Central memory CD8-positive, alpha-beta T cell (primary cell): ENCODE measurements at regions not wholly inside any gene's neighbourhood (a gene's known extent, or its start where the extent isn't known, plus 50 kb on each side); places are given as distances from the start of the nearest gene placed in this dataset.

ENCODE experiments used
- ATAC-seq: fragments of 150-1000 bp; cut with Tn5 transposase; replicated peaks from 2 replicates; pipeline ENCODE4 v1.10.0; 2022; ENCODE audit warnings: mild to moderate bottlenecking, moderate FRiP score, moderate number of reproducible peaks; ENCODE audit not compliant: poor library complexity, severe bottlenecking; ENCODE audit errors: extremely low read depth
- DNase-seq, 2 donors: peaks; one replicate each; pipeline ENCODE4 v3.0.0; 2021; ENCODE audit warnings: low spot score in 2 of 2
- H3K27ac Mint-ChIP-seq: one replicate; pipeline ENCODE4 v1.8.0; 2022; ENCODE audit warnings: low read depth, mild to moderate bottlenecking, moderate library complexity, mixed read lengths
- H3K27me3 Mint-ChIP-seq: one replicate; pipeline ENCODE4 v1.8.0; 2022; ENCODE audit warnings: mixed read lengths
- H3K36me3 Mint-ChIP-seq: one replicate; pipeline ENCODE4 v1.8.0; 2022; ENCODE audit warnings: mild to moderate bottlenecking, moderate library complexity, mixed read lengths; ENCODE audit not compliant: insufficient read depth
- H3K4me1 Mint-ChIP-seq: one replicate; pipeline ENCODE4 v1.8.0; 2022; ENCODE audit warnings: mixed read lengths
- H3K4me3 Mint-ChIP-seq: one replicate; pipeline ENCODE4 v1.8.0; 2022; ENCODE audit warnings: mild to moderate bottlenecking, moderate library complexity, mixed read lengths
- H3K9me3 Mint-ChIP-seq: one replicate; pipeline ENCODE4 v1.8.0; 2022; ENCODE audit warnings: mixed read lengths

DNA sequence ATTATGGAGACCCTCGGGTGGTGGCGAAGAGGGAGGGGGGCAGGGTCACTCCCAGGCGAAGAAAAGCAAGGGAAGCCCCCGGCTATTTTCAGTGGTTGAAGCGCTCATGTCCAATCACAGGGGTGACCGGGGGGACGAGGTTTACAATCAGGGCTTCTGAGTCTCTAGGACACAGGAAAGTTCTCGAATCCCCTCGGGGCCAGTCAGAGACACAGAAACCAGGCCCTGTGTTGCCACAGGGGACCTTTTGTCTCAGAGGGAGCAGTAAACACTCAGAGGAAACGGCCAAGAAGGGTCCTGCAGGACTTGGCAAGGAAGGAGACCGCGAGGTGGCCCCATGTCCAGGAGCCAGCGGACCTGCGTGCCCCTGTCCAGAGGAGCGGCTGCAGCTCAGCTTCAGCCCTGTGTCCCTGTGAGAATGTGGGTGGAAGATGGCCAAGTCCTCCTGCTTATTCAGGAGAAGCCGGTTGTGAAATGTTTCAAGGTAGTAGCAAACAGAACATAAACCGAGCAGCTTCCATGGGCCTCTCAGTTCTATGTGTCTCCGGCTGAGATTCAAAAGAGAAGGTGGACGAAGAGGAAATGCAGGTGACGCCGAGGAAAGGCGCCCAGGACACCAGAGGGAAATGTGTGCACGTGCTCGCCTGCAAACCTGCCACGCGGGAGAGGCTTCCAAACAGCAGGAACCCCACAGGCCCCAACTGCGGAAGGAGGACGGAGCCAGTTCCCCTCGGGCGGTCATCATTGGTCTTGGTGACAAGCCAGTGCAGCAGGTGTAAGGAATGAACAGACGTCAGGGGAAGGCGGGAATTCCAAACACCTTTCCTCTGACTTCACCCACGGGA, 357.6 kb downstream of the BRD1 start:
- no peaks in the 10 kb centered on the region for H3K4me1 Mint-ChIP-seq
- DNase-seq (no peak), ATAC-seq (no peak)
- peaks cover 48% of the 10 kb centered on the region for H3K27me3 Mint-ChIP-seq
- no peak overlapping the region for H3K4me3 Mint-ChIP-seq
- H3K9me3 Mint-ChIP-seq: no peaks in the 10 kb centered on the region
- peaks cover 2% of the 10 kb centered on the region for H3K36me3 Mint-ChIP-seq
- H3K27ac Mint-ChIP-seq: no peak overlapping the region

DNA sequence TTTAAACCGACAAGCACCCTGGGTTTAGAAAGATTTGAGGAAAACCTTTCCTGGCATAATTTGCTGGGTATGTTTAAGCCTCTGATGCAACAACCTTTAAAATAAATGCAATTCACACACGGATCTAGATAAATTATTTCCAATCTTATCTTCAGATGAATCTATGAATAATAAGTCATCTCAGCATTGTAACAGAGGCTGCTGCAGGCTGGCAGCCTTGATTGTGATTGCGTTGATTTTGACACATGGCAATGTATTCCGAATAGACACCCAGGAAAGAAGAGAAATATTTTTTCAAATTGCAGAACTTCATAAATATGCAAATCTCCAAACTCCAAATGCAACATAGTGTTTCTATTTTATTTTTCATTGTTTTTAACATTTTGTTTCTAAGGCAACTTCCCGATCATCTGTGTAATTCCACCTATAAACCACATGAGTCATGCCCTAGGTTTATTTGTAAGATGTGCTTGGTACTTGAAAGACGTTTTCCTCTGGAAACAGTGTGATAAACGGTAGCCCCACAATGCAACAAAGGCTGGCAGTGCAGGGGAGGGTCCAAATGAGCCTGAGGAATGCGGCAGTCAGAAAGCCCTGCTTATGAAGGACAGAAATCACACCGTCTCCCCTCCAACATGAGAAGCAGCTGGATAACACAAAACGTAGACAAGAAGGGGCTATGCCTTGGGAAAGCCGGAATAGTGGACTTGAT, 359.0 kb downstream of the BRD1 start:
- H3K27ac Mint-ChIP-seq: no peak overlapping the region
- no peaks in the 10 kb centered on the region for H3K4me1 Mint-ChIP-seq
- peaks cover 38% of the 10 kb centered on the region for H3K27me3 Mint-ChIP-seq
- no peak for ATAC-seq
- no peak for DNase-seq
- H3K4me3 Mint-ChIP-seq: no peak overlapping the region
- no peaks in the 10 kb centered on the region for H3K9me3 Mint-ChIP-seq
- peaks cover 2% of the 10 kb centered on the region for H3K36me3 Mint-ChIP-seq

DNA sequence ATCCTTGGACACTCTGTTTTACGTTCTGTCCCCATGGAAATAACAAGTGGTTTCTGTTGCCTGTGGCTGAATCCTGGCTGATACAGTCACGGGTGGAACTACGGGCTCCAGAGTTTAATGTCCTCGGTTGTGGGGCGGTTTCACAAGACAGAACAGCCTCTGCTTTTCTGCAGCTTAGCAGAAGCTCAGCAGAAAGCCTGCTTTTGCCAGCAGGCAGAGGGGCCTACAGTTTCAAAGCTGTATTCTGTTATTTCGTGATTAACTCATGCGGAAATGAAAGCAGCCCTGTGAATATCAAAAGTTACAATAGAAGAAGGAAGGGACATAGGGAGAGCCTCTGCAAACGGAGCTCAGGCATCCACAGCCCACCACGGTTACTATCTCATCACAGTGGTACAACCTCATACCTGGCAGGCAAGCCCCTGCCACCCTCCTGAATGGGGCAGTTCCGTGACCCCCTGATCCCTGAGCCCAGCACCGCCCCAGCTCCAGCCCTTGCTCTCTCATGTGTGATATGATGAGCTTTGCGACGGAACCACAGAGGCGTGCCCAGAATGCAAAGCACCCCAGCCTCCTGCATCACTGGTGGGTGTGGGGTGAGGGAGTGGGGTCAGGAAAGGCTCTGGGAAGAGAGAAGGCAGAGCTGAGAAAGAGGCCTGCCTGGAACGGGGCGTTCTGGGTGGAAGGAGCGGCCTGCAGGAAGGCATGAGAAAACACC, 360.6 kb downstream of the BRD1 start:
- no peak overlapping the region for H3K4me3 Mint-ChIP-seq
- DNase-seq: no peak
- H3K4me1 Mint-ChIP-seq: no peaks in the 10 kb centered on the region
- H3K9me3 Mint-ChIP-seq: no peaks in the 10 kb centered on the region
- H3K27me3 Mint-ChIP-seq: peaks cover 34% of the 10 kb centered on the region
- H3K27ac Mint-ChIP-seq: no peak overlapping the region
- ATAC-seq: no peak
- H3K36me3 Mint-ChIP-seq: no peaks in the 10 kb centered on the region

DNA sequence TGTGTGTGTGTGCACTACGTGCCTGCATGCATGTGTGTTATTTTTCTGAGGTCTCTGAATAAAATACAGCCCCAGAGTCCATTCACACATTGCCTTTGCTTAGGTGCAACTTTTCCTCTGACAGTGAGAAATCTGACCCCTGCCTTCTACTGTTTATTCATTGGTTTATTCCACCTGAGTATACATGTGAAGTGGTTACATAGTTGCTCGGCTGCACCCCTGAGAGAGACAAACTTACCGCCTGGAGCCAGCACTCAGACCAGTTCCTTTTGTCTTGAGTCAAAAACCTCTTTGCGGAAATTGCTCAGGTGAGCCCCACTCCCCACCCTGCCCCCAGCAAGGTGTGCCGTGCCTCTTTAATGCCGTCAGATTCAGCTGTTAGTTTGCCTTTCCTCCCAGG, 363.6 kb downstream of the BRD1 start:
- no peak overlapping the region for H3K27ac Mint-ChIP-seq
- H3K27me3 Mint-ChIP-seq: peaks cover 27% of the 10 kb centered on the region
- H3K4me1 Mint-ChIP-seq: no peaks in the 10 kb centered on the region
- no peaks in the 10 kb centered on the region for H3K36me3 Mint-ChIP-seq
- no peaks in the 10 kb centered on the region for H3K9me3 Mint-ChIP-seq
- DNase-seq (no peak), ATAC-seq (no peak)
- H3K4me3 Mint-ChIP-seq: no peak overlapping the region

DNA sequence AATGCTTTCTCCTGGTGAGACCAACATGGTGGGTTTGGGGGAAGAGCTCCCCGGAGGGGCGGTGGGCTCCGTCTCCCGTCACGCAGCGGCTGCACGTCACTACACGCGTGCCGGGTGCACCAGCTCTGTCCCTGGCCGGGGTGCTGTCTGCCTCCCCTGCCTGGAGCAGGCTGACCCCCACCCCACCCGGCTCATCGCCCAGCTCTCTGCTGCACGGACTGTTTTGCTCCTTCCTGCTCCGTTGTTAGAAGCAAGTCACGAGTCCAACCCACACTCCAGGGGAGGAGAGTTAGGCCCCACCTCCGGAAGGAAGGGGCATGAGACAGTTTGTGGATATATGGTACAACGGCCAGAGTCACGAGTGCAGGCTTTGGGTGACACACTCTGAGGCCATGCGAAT, 364.9 kb downstream of the BRD1 start:
- DNase-seq (no peak), ATAC-seq (no peak)
- Mint-ChIP-seq H3K4me3 (no peak overlapping the region), H3K27ac (no peak overlapping the region), H3K4me1 (no peaks in the 10 kb centered on the region), H3K27me3 (peaks cover 15% of the 10 kb centered on the region), H3K36me3 (no peaks in the 10 kb centered on the region), H3K9me3 (no peaks in the 10 kb centered on the region)

DNA sequence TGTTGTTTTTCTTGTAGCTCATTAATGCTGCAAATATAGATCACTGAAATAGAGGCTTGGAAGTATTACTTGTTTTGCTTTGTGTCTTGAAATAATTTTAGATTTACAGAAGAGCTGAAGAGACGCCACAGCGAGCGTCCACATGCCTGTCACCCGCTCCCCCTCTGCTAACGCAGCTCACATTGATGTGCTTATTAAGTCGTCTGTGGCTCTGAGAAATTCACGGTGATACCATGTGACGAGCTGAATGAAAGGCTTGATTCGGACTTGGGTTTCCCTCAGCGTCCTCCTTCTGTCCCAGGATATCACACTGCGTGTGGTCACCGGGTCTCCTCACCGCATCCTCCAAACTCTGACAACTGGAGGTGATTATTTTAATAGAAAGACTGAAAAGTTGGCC, 365.4 kb downstream of the BRD1 start:
- no peaks in the 10 kb centered on the region for H3K4me1 Mint-ChIP-seq

DNA sequence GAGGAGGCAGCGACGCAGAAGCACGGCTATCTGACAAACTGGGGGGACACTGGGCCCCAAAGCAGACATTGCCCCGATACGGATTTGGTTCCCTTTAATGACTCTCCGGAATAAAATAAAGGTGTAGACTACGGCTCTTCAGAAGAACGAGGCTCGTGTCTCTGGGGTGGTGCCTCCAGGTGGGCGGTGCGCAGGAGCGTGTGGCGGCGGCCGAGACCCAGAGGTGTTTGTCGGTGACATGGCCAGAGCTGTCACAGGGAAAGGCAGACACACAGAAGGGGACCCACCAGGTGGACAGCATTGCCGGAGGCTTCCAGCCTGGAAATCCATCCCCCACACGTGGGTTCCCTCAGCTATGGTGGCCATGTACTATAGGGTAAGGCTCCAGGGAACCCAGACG, 366.0 kb downstream of the BRD1 start:
- H3K27me3 Mint-ChIP-seq: peaks cover 15% of the 10 kb centered on the region
- no peaks in the 10 kb centered on the region for H3K4me1 Mint-ChIP-seq
- no peaks in the 10 kb centered on the region for H3K36me3 Mint-ChIP-seq
- no peaks in the 10 kb centered on the region for H3K9me3 Mint-ChIP-seq
- no peak for ATAC-seq
- no peak overlapping the region for H3K4me3 Mint-ChIP-seq
- DNase-seq: no peak
- H3K27ac Mint-ChIP-seq: no peak overlapping the region

More for the DNA sequence above, 365.4 kb downstream of the BRD1 start:
- DNase-seq (no peak), ATAC-seq (no peak)
- no peak overlapping the region for H3K4me3 Mint-ChIP-seq
- peaks cover 15% of the 10 kb centered on the region for H3K27me3 Mint-ChIP-seq
- H3K9me3 Mint-ChIP-seq: no peaks in the 10 kb centered on the region
- no peaks in the 10 kb centered on the region for H3K36me3 Mint-ChIP-seq
- H3K27ac Mint-ChIP-seq: no peak overlapping the region

DNA sequence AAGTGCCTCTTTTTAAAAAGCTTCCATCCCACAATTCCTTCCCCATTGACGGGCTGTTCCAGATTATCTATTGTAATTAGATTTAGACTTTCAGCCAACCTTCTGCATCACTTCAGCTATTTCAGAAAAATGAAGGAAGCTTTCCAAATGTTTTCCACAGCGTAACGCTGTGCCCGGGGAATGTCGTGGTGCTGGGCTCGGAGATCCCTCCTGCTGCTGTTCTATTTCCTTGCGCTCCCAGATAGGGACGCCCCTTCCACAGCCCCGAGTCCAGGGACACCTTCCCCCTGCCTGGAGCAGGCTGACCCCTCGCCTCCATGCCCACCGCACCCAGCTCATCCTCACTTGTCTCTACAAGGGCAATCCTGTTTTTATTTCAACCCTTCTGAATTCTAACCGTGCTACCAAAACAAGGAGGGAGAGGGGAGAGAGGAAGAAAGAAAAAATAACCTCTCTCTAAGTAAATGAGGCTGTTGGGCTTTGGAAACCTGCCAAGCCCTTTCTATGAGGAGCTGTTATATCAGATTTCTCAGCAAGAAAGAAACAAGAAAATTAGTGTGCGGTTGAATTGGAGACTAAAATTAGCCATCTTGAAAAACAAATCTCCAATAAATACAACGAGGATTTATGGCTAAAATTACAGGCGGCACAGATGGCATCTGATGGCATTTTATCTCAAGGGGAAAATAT, 366.9 kb downstream of the BRD1 start:
- ATAC-seq (no peak), DNase-seq (no peak)
- H3K9me3 Mint-ChIP-seq: no peaks in the 10 kb centered on the region
- no peaks in the 10 kb centered on the region for H3K4me1 Mint-ChIP-seq
- no peak overlapping the region for H3K4me3 Mint-ChIP-seq
- H3K27me3 Mint-ChIP-seq: peaks cover 8% of the 10 kb centered on the region
- no peak overlapping the region for H3K27ac Mint-ChIP-seq
- H3K36me3 Mint-ChIP-seq: no peaks in the 10 kb centered on the region

DNA sequence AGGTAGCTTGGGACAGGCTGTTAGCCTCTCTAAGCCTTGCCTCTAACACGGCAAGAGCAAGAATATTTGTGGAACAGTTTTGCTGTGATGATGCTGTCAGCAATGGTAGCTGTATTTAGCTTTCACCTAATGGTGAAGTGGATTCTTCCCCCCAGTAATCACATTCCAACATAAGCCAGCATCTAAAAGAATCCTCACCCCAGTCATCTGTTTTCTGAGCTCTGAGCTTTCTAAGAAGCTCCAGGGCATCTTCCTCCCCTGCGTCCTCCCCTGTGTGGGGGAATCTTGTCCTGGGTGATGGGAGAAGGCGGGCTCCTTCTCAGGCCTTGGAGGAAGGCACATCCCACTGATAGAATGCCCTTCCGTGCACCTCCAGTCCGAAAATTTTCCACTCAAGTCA, 367.6 kb downstream of the BRD1 start:
- Mint-ChIP-seq H3K36me3 (no peaks in the 10 kb centered on the region), H3K27me3 (peaks cover 2% of the 10 kb centered on the region), H3K27ac (no peak overlapping the region), H3K4me3 (no peak overlapping the region), H3K4me1 (no peaks in the 10 kb centered on the region), H3K9me3 (no peaks in the 10 kb centered on the region)
- DNase-seq: no peak
- no peak for ATAC-seq

DNA sequence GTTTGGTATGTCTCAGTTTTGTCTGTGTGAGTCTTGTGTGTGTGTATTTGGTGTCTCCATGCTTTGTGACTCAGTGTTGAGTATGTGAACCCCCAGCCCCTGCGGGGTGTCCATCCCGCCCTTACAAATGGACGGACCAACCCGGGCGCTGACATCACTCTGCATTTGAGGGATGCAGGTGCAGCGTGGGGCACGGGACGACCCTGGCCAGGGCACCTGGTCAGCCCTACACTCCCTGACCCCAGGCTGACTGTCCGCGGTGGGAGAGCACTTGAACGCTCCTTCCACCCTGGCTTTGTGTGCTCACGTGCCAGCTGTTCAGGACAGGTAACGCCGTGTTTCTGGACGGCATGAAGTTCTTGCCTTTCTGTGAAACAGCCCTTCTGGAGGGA, 369.0 kb downstream of the BRD1 start:
- ATAC-seq: no peak
- no peaks in the 10 kb centered on the region for H3K36me3 Mint-ChIP-seq
- DNase-seq: no peak
- H3K9me3 Mint-ChIP-seq: no peaks in the 10 kb centered on the region
- H3K27me3 Mint-ChIP-seq: no peaks in the 10 kb centered on the region
- H3K27ac Mint-ChIP-seq: no peak overlapping the region
- H3K4me3 Mint-ChIP-seq: no peak overlapping the region
- H3K4me1 Mint-ChIP-seq: no peaks in the 10 kb centered on the region

DNA sequence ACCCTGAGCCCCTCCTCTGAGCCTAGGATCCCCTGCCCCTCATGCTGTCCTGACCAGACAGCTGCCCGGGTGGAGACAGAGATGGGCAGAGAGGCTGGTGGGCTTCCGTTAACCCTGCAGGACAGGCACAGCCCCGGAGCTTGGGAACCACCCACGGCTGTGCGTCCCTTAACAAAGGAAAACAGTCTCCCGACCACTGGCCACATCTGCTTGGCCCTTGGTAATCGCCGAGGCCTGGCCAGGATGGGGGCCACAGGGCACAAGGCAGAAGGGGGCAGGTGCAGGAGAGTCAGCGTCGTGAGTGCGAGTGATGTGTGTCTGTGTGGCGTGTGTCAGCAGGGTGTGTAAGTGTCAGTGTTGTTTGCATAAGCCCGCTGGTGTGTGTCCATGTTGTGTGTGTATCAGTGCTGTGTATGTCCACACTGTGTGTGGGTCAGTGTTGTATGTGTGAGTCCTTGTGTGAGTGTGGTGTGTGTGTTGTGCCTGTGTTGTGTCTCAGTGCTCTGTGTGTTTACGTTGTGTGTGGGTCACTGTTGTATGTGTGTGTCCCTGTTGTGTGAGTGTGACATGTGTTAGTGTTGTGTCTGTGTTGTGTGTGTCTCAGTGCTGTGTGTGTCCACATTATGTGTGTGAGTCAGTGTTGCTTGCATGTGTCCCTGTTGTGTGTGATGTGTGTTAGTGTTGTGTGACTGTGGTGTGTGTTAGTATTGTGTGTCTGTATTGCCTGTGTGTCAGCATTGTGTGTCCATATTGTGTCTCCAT, 369.5 kb downstream of the BRD1 start:
- H3K4me3 Mint-ChIP-seq: no peak overlapping the region
- H3K27ac Mint-ChIP-seq: no peak overlapping the region
- DNase-seq (no peak), ATAC-seq (no peak)
- H3K27me3 Mint-ChIP-seq: no peaks in the 10 kb centered on the region
- H3K9me3 Mint-ChIP-seq: no peaks in the 10 kb centered on the region
- no peaks in the 10 kb centered on the region for H3K4me1 Mint-ChIP-seq
- H3K36me3 Mint-ChIP-seq: no peaks in the 10 kb centered on the region

DNA sequence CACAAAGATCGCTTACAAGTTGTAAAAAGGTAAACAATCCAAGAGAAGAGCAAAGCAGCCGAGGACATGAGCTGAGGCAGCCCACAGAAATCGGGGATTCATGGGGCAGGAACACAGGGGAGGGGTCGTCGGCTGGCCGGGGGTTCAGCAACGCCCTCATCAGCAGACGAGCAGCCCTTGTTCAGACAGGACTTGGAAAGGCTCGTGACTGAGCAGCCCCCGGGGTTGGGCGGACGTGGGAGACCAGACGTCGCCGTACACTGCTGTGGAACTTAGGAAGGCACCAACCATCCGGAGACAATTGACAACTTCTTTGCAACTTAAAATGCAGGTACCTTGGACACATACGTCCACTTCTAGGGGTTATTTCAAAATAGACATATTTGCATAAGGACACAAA, 370.5 kb downstream of the BRD1 start:
- Mint-ChIP-seq H3K36me3 (no peaks in the 10 kb centered on the region), H3K9me3 (no peaks in the 10 kb centered on the region), H3K4me1 (no peaks in the 10 kb centered on the region), H3K4me3 (no peak overlapping the region), H3K27me3 (no peaks in the 10 kb centered on the region), H3K27ac (no peak overlapping the region)
- no peak for DNase-seq
- ATAC-seq: no peak
